Gastrocnemius medialis (tissue), 4 donors: ENCODE measurements at regions not wholly inside any gene's neighbourhood (a gene's known extent, or its start where the extent isn't known, plus 50 kb on each side); places are given as distances from the start of the nearest gene placed in this dataset.

Experiments
- ATAC-seq, 2 donors: fragments of 150-250 bp; one replicate each; pipeline ENCODE4 v1.9.1; 2016
- DNase-seq, 2 donors: peaks; one replicate each; pipeline ENCODE4 v3.0.0-alpha.2; 2019
- H3K27ac ChIP-seq, 4 donors: fragments of 200-600 bp; sonication (generic); 1 replicate in 1 of 4; 2 replicates in 3 of 4; pipeline ENCODE4 v1.5.1; 2016 to 2018; ENCODE audit warnings: mild to moderate bottlenecking in 2 of 4, moderate library complexity in 1 of 4
- H3K27me3 ChIP-seq, 3 donors: fragments of 200-600 bp; sonication (generic) in 2 of 3; 1 replicate in 1 of 3; 2 replicates in 2 of 3; pipeline versions ENCODE4 v1.5.1 to v1.6.0; 2016 to 2019; ENCODE audit warnings: mild to moderate bottlenecking in 1 of 3, moderate library complexity in 1 of 3
- H3K36me3 ChIP-seq, 2 donors: fragments of 200-600 bp; sonication (generic) in 1 of 2; one replicate each; pipeline ENCODE4 v1.5.1; 2017 to 2018
- H3K4me1 ChIP-seq, 2 donors: fragments of 200-600 bp; sonication (generic) in 1 of 2; one replicate each; pipeline ENCODE4 v1.5.1; 2016 to 2017; ENCODE audit warnings: mild to moderate bottlenecking in 2 of 2
- H3K4me3 ChIP-seq, 4 donors: fragments of 200-600 bp; sonication (generic) in 3 of 4; 1 replicate in 1 of 4; 2 replicates in 3 of 4; pipeline ENCODE4 v1.5.1; 2016 to 2019; ENCODE audit warnings: mild to moderate bottlenecking in 2 of 4
- H3K9me3 ChIP-seq, 3 donors: fragments of 200-600 bp; sonication (generic) in 2 of 3; 1 replicate in 1 of 3; 2 replicates in 2 of 3; pipeline ENCODE4 v1.5.1; 2016 to 2019
- POLR2A ChIP-seq, 2 donors: fragments of 450-650 bp; IDR thresholded peaks; one replicate each; pipeline ENCODE4 v1.6.1; 2017; ENCODE audit warnings: antibody characterized with exemption in 2 of 2, mild to moderate bottlenecking in 2 of 2, moderate library complexity in 2 of 2
- in situ Hi-C, 4 donors: fragments of 200-750 bp; cut with MboI; loops; one replicate each; pipeline versions ENCODE4 v1.15.0 to v1.8.0; 2017; ENCODE audit warnings: low sequenced_read_pairs in 4 of 4
- intact Hi-C: fragments of 100-400 bp; cut with DNase I; formaldehyde crosslinking; loops from one replicate; pipeline ENCODE4 v1.15.1; 2023; ENCODE audit warnings: low total_unique reads
- TF ChIP-seq, protein P1 (sequence below), 5 experiments: fragments of 450-650 bp in 3 of 5; fragments of 200-600 bp in 2 of 5; sonication (generic) in 2 of 5; IDR thresholded peaks in 4 of 5; conservative IDR thresholded peaks in 1 of 5; 1 replicate in 4 of 5; 2 replicates in 1 of 5; pipeline ENCODE4 v1.5.1; 2016 to 2019; ENCODE audit warnings: antibody characterized with exemption in 5 of 5, mild to moderate bottlenecking in 3 of 5, moderate library complexity in 3 of 5

DNA sequence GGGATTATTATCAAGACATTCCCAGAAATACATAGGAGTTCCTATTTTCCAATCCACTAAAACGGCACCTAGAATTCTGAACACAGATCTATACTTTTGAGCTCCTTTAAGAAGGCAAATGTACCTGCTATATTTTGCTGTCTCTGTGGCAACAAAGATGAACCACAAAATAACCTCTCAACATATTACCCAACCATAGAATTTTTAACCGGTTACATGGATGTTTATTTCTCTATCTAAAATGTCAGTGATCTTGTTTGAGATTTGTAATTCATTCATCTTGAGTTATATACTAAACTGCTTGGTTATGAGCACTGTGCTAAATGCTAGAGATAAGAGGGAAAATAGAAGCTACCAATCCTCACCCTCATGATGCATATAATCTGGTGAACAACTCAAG lies 117.5 kb upstream of the HMGCLL1 start:
- no peak overlapping the region for H3K4me3 ChIP-seq
- in situ Hi-C loops: no loop called here
- H3K36me3 ChIP-seq: no peaks in the 10 kb centered on the region
- no peak for DNase-seq
- no peaks in the 10 kb centered on the region for H3K27me3 ChIP-seq
- no peaks in the 10 kb centered on the region for H3K4me1 ChIP-seq
- ATAC-seq: no peak
- no peaks in the 10 kb centered on the region for H3K9me3 ChIP-seq
- H3K27ac ChIP-seq: no peak overlapping the region
- intact Hi-C loops: no loop called here
- TF ChIP-seq POLR2A (IDR thresholded peaks at IDR 0.05): no peak
- TF ChIP-seq, protein P1, sequence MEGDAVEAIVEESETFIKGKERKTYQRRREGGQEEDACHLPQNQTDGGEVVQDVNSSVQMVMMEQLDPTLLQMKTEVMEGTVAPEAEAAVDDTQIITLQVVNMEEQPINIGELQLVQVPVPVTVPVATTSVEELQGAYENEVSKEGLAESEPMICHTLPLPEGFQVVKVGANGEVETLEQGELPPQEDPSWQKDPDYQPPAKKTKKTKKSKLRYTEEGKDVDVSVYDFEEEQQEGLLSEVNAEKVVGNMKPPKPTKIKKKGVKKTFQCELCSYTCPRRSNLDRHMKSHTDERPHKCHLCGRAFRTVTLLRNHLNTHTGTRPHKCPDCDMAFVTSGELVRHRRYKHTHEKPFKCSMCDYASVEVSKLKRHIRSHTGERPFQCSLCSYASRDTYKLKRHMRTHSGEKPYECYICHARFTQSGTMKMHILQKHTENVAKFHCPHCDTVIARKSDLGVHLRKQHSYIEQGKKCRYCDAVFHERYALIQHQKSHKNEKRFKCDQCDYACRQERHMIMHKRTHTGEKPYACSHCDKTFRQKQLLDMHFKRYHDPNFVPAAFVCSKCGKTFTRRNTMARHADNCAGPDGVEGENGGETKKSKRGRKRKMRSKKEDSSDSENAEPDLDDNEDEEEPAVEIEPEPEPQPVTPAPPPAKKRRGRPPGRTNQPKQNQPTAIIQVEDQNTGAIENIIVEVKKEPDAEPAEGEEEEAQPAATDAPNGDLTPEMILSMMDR (IDR thresholded peaks at IDR 0.05 in 4 of 5, conservative IDR thresholded peaks at IDR 0.05 in 1 of 5): no peak

DNA sequence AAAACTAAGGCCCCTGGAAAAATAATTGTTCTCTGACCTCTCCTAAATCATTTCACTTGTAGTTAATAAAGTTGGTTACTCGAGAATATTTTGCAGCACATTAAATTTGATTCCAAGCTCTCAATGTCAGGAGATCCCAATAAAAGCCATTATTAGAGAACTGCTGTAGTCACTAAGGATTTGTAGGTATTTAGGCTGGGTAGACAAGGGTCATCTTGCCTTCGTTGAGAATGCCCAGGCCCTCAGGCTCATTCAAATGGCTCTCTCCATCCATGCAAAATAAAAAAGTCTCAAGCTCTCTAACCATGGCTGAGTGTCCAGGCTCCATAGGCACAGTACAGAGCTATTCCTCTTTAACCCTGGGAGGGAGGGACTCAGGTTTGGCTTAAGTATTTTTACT lies 117.0 kb upstream of the HMGCLL1 start:
- no peaks in the 10 kb centered on the region for H3K36me3 ChIP-seq
- H3K4me3 ChIP-seq: no peak overlapping the region
- in situ Hi-C loops (no loop called here), intact Hi-C loops (no loop called here)
- no peaks in the 10 kb centered on the region for H3K4me1 ChIP-seq
- ATAC-seq (no peak), DNase-seq (no peak)
- TF ChIP-seq, protein P1 (IDR thresholded peaks at IDR 0.05 in 4 of 5, conservative IDR thresholded peaks at IDR 0.05 in 1 of 5): no peak
- TF ChIP-seq POLR2A (IDR thresholded peaks at IDR 0.05): no peak
- no peaks in the 10 kb centered on the region for H3K27me3 ChIP-seq
- no peaks in the 10 kb centered on the region for H3K9me3 ChIP-seq
- H3K27ac ChIP-seq: no peak overlapping the region

DNA sequence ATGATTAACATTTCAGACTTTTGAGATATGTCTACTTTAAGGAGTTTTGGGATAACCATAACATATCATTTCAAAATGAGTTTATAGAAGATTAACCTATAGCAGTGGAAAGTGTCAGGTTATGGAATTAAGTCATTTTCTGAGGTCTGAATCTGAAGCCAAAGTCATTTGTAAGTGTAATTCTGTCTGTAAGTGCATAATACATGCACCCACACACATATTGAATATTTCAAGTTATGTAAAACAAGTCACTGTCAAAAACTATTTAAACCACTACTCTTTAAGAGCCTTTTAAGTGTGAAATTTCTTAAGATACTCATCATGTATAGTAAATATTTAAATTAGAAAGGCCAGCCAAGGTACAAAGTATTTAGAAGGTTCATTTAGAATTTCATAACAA lies 115.8 kb upstream of the HMGCLL1 start:
- ATAC-seq: no peak
- in situ Hi-C loops: no loop called here
- H3K27ac ChIP-seq: no peak overlapping the region
- no peaks in the 10 kb centered on the region for H3K36me3 ChIP-seq
- no peak overlapping the region for H3K4me3 ChIP-seq
- no peaks in the 10 kb centered on the region for H3K9me3 ChIP-seq
- no peak for TF ChIP-seq POLR2A (IDR thresholded peaks at IDR 0.05)
- TF ChIP-seq, protein P1 (IDR thresholded peaks at IDR 0.05 in 4 of 5, conservative IDR thresholded peaks at IDR 0.05 in 1 of 5): no peak
- intact Hi-C loops: no loop called here
- no peak for DNase-seq
- H3K4me1 ChIP-seq: no peaks in the 10 kb centered on the region
- H3K27me3 ChIP-seq: no peaks in the 10 kb centered on the region

DNA sequence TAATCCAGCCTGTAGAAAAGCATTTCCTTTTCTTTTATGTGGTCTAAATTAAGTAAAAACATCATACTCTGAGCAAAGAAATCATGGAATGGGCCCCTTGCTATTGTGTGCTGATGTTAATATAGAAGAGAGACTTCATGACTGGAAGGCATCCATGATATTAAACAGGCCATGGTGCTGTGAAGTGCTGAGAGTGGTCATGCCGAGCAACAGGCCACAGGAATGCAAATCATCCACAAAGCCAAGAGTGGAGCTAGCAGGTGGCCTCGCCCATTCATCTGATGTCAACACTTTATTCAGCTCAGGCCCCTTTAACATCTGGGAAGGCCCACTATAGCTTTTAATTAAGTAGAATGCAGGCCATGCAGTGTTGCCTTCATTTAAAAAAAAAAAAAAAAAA lies 115.2 kb upstream of the HMGCLL1 start:
- intact Hi-C loops: no loop called here
- Histone ChIP-seq H3K4me3 (no peak overlapping the region), H3K9me3 (no peaks in the 10 kb centered on the region), H3K4me1 (no peaks in the 10 kb centered on the region), H3K36me3 (no peaks in the 10 kb centered on the region), H3K27ac (no peak overlapping the region), H3K27me3 (no peaks in the 10 kb centered on the region)
- no peak for TF ChIP-seq POLR2A (IDR thresholded peaks at IDR 0.05)
- TF ChIP-seq, protein P1 (IDR thresholded peaks at IDR 0.05 in 4 of 5, conservative IDR thresholded peaks at IDR 0.05 in 1 of 5): no peak
- ATAC-seq (no peak), DNase-seq (no peak)
- in situ Hi-C loops: no loop called here

DNA sequence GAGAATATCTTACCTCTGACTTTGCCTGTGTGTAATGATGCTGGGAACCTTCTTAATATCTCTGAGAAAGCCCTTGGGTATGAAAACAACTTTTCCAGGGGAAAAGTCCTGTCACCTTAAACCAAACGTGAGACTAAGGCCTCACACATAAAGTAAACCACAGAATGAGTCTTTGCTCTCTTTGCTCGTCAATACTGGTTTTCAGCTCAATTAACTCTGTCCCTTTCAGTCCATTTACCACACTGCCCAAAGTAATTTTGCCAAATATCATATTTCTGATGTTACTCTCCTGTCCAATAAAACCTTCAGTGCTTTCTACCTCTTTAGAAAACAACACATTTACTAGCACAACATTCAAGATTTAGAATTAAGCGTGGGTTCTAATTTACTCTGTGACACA lies 100.5 kb upstream of the HMGCLL1 start:
- intact Hi-C loops: no loop called here
- no peak overlapping the region for H3K27ac ChIP-seq
- no peak for DNase-seq

More for the DNA sequence above, 100.5 kb upstream of the HMGCLL1 start:
- no peaks in the 10 kb centered on the region for H3K36me3 ChIP-seq
- TF ChIP-seq POLR2A (IDR thresholded peaks at IDR 0.05): no peak
- TF ChIP-seq, protein P1 (IDR thresholded peaks at IDR 0.05 in 4 of 5, conservative IDR thresholded peaks at IDR 0.05 in 1 of 5): no peak
- no peak overlapping the region for H3K4me3 ChIP-seq
- in situ Hi-C loops: no loop called here
- no peaks in the 10 kb centered on the region for H3K9me3 ChIP-seq
- no peak for ATAC-seq
- H3K27me3 ChIP-seq: no peaks in the 10 kb centered on the region
- H3K4me1 ChIP-seq: no peaks in the 10 kb centered on the region
